ENCODE measurements at regions not wholly inside any gene's neighbourhood (a gene's known extent, or its start where the extent isn't known, plus 50 kb on each side); places are given as distances from the start of the nearest gene placed in this dataset.

DNA sequence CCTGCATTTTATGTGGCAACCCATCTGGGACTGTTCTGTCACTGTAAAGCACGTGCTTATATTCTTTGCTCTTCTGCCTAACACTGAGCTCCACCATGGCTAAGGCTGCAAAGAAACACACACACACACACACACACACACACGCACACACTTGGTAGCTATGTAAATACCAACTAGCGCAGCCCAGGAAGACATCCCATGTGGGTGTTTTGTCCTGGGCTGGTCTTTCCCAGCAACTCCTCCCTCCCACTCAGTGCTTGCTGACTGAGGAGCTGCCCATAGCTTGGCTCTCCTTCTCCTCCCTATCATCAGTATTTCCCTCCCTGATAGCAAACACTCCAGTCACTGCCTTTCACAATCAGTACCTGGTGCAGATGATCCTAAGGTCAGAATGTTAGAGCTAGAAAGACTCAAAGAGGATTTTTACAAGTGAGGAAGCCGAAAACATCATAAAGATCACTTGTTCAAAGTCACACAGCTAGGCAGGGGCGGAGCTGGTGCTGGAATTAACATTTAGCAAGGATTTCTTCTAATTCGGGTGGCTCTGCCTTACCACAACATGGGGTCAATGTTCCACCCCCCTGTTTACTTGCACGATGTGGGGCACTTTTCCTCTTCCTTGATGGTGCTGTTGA, 377.1 kb upstream of the TBL1XR1 start:
- Mint-ChIP-seq H3K27me3 (no peaks in the 10 kb centered on the region), H3K9me3 (no peaks in the 10 kb centered on the region), H3K36me3 (ENCODE audit: low read depth) (no peaks in the 10 kb centered on the region), H3K4me3 (no peak overlapping the region), H3K27ac (no peak overlapping the region), H3K4me1 (peaks cover 3% of the 10 kb centered on the region)
- DNase-seq, result no peak
- no peak for ATAC-seq

DNA sequence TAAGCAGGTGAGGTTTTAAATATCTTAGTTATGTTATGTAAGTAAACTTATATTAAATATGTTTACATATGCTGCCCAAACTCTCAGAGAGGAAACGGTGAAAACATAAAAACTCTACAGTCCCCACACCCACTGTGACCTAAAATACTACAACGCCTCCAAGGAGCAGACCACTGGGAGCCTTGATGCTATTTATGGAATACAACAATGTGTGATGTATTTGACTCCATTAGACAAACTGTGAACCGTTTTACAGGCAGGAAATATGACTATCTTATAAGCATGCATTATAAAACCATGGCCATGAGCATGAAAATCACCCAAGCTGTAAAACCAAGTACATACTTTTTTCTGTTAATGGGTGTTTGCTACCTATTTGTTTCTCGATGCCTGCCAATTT, 379.5 kb upstream of the TBL1XR1 start:
- Mint-ChIP-seq H3K4me1 (no peaks in the 10 kb centered on the region), H3K36me3 (ENCODE audit: low read depth) (no peaks in the 10 kb centered on the region), H3K27me3 (no peaks in the 10 kb centered on the region), H3K9me3 (no peaks in the 10 kb centered on the region), H3K27ac (no peak overlapping the region), H3K4me3 (no peak overlapping the region)
- ATAC-seq (no peak), DNase-seq (no peak)

DNA sequence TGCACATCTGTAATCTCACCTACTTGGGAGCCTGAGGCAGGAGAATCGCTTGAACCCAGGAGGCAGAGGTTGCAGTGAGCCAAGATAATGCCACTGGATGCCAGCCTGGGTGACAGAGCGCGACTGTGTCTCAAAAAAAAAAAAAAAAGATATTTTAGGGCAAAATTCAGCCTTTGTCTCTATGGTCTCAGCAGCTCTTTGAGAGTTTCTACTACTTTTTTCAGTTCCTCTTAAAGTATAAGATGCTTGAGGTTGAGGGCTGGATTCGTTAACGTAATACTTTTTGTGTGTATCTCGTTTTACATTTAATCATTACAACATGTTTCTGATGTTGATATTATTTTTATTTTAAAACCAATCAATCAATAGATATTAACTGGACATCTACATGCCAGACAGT, 381.2 kb upstream of the TBL1XR1 start:
- ATAC-seq (no peak), DNase-seq (no peak)
- H3K36me3 Mint-ChIP-seq (ENCODE audit: low read depth), result no peaks in the 10 kb centered on the region
- no peak overlapping the region for H3K4me3 Mint-ChIP-seq
- H3K4me1 Mint-ChIP-seq, result no peaks in the 10 kb centered on the region
- H3K27me3 Mint-ChIP-seq, result no peaks in the 10 kb centered on the region
- no peak overlapping the region for H3K27ac Mint-ChIP-seq
- H3K9me3 Mint-ChIP-seq, result no peaks in the 10 kb centered on the region

DNA sequence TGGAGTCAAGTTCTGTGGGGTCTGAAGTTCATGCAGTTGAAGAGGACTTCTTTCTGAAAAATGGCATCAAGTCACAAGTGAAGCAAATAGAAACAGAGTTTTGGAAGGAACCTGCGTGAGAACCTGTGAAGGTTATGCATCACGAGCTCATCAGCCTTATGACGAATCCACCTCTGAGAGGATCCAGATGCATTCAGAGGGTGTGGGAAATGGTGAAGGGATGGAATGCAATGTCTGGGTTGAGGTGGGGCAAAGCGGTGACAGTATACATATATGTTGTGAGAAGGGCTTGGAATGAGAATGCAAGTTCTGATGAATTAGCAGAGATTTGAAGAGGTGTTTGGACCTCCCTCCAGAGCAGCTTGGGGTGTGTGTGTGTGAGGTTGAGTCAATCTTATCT, 382.1 kb upstream of the TBL1XR1 start:
- DNase-seq (no peak), ATAC-seq (no peak)
- H3K36me3 Mint-ChIP-seq (ENCODE audit: low read depth), result no peaks in the 10 kb centered on the region
- no peaks in the 10 kb centered on the region for H3K4me1 Mint-ChIP-seq
- no peaks in the 10 kb centered on the region for H3K9me3 Mint-ChIP-seq
- H3K27me3 Mint-ChIP-seq, result no peaks in the 10 kb centered on the region
- H3K4me3 Mint-ChIP-seq, result no peak overlapping the region
- H3K27ac Mint-ChIP-seq, result no peak overlapping the region

DNA sequence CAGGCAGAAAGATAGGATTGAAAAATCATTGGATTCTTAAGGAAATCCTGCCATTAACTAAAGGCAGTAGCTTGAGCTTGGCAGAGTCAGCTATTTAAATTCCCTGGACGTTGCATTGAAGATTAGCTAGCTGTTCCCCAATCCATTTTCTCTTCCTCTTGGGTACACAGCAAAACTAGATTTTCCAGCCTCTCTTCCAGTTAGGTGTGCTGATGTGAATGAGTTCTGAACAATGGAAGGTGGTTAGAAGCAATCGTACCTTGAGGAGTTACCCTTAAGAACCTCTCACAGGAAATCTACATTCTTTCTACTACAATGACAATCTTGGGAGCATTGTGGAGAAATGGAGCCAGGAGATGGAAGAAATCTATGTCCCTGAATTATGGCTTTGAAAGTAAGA, 383.2 kb upstream of the TBL1XR1 start:
- Mint-ChIP-seq H3K9me3 (no peaks in the 10 kb centered on the region), H3K4me1 (no peaks in the 10 kb centered on the region), H3K27me3 (no peaks in the 10 kb centered on the region), H3K27ac (no peak overlapping the region), H3K4me3 (no peak overlapping the region), H3K36me3 (ENCODE audit: low read depth) (no peaks in the 10 kb centered on the region)
- DNase-seq (no peak), ATAC-seq (no peak)

DNA sequence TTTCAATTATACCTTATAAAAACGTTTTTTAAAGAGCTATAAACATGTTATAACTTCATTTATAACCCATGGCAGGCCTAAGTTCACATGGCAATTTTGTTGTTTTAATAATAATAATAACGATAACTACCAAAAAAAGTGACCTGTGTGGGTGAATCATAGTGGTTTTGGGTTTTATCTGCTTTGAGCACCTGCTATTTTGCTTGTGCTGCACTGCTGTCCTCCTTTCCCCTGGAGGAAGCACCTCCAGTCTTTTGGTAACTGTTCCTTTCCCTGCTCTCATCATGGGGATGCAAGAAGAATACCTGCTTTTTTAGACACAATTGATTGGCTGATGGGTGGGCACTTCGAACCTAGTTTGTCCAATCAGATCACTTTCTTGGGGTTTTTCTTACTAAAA, 388.0 kb upstream of the TBL1XR1 start:
- ATAC-seq (no peak), DNase-seq (no peak)
- H3K27me3 Mint-ChIP-seq, result no peaks in the 10 kb centered on the region
- H3K4me3 Mint-ChIP-seq, result no peak overlapping the region
- H3K27ac Mint-ChIP-seq, result no peak overlapping the region
- H3K36me3 Mint-ChIP-seq (ENCODE audit: low read depth), result no peaks in the 10 kb centered on the region
- no peaks in the 10 kb centered on the region for H3K9me3 Mint-ChIP-seq
- H3K4me1 Mint-ChIP-seq, result peaks cover 10% of the 10 kb centered on the region

GRCh38 chr3:177589041-177589650, 391.9 kb upstream of the TBL1XR1 start:
- no peak for ATAC-seq
- no peak for DNase-seq
- peaks cover 36% of the 10 kb centered on the region for H3K4me1 Mint-ChIP-seq

DNA sequence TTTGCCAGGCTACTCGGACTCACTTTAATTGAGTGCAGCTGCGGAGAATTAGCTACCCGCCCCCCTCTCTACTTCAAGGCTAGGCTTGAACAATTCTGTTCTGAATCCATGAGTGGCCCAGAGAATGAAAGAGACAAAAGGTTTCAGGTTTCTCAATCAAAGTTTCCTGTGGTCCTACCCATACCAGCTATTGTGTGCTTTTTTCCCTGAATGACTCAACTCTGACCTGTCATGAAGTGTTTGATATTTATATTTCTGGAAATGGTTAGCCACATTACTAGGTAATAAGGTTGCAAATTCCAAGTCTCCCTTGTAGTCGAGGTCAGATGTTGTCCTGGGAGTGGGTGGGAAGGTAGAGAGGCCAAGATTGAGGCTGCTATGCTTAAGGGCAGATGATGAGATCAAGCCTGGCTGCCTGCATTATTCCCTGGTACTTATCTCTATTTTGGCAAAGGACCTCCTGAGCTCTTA, 392.7 kb upstream of the TBL1XR1 start:
- peaks cover 38% of the 10 kb centered on the region for H3K4me1 Mint-ChIP-seq
- H3K27ac Mint-ChIP-seq, result peak overlapping the region; percentile 76
- no peaks in the 10 kb centered on the region for H3K36me3 Mint-ChIP-seq (ENCODE audit: low read depth)
- peak; percentile 95 for ATAC-seq
- H3K9me3 Mint-ChIP-seq, result no peaks in the 10 kb centered on the region
- H3K4me3 Mint-ChIP-seq, result no peak overlapping the region
- peak; percentile 15 for DNase-seq
- no peaks in the 10 kb centered on the region for H3K27me3 Mint-ChIP-seq

More at GRCh38 chr3:177589041-177589650, 391.9 kb upstream of the TBL1XR1 start:
- Mint-ChIP-seq H3K9me3 (no peaks in the 10 kb centered on the region), H3K27me3 (no peaks in the 10 kb centered on the region), H3K27ac (no peak overlapping the region), H3K36me3 (ENCODE audit: low read depth) (no peaks in the 10 kb centered on the region), H3K4me3 (no peak overlapping the region)

- Mint-ChIP-seq H3K4me1 (peaks cover 43% of the 10 kb centered on the region), H3K27me3 (no peaks in the 10 kb centered on the region), H3K9me3 (no peaks in the 10 kb centered on the region), H3K27ac (peak overlapping the region; percentile 75), H3K4me3 (no peak overlapping the region), H3K36me3 (ENCODE audit: low read depth) (no peaks in the 10 kb centered on the region)
- ATAC-seq (no peak), DNase-seq (no peak)
Observed at GRCh38 chr3:177590826-177591225, 393.5 kb upstream of the TBL1XR1 start.

GRCh38 chr3:177591379-177591778, 394.1 kb upstream of the TBL1XR1 start:
- no peak overlapping the region for H3K4me3 Mint-ChIP-seq
- no peaks in the 10 kb centered on the region for H3K9me3 Mint-ChIP-seq
- peaks cover 49% of the 10 kb centered on the region for H3K4me1 Mint-ChIP-seq
- H3K36me3 Mint-ChIP-seq (ENCODE audit: low read depth), result no peaks in the 10 kb centered on the region
- H3K27me3 Mint-ChIP-seq, result no peaks in the 10 kb centered on the region
- H3K27ac Mint-ChIP-seq, result no peak overlapping the region
- ATAC-seq, result no peak
- no peak for DNase-seq

GRCh38 chr3:177594096-177594495, 396.8 kb upstream of the TBL1XR1 start:
- DNase-seq, result no peak
- ATAC-seq, result no peak
- Mint-ChIP-seq H3K4me1 (peaks cover 76% of the 10 kb centered on the region), H3K36me3 (ENCODE audit: low read depth) (no peaks in the 10 kb centered on the region), H3K9me3 (no peaks in the 10 kb centered on the region), H3K27ac (no peak overlapping the region), H3K27me3 (no peaks in the 10 kb centered on the region), H3K4me3 (no peak overlapping the region)

DNA sequence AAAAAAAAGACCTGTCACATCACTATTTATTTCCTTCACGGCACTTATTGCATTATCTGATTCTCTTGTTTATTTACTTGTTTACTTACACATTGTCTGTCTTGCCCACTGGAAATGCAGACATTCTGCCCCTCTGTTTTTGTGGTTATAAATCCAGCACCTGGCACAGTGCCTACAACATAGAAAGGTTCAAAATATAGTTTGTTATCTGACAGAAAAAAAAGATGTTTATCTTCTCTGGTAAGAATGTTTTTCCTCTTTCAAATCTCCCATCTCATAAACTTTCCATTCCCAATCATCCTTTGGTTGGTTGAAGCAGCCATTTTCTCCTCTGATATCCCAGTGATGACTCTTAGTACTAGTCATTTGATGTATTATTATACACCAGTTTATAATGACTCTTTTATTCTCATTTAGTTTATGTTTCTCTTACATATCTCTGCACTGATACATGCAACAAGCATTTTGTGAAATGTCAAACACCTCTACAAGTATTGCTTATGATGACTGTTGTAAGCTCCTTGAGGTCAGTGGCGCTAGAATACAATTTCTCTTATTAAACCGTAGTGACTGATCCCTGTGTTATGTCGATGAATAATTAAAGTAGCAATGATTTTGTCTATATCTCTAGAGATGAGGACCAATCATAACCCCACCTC, 398.4 kb upstream of the TBL1XR1 start:
- no peaks in the 10 kb centered on the region for H3K27me3 Mint-ChIP-seq
- DNase-seq (no peak), ATAC-seq (no peak)
- no peaks in the 10 kb centered on the region for H3K9me3 Mint-ChIP-seq
- H3K36me3 Mint-ChIP-seq (ENCODE audit: low read depth), result no peaks in the 10 kb centered on the region
- no peak overlapping the region for H3K27ac Mint-ChIP-seq
- no peak overlapping the region for H3K4me3 Mint-ChIP-seq
- peaks cover 79% of the 10 kb centered on the region for H3K4me1 Mint-ChIP-seq

DNA sequence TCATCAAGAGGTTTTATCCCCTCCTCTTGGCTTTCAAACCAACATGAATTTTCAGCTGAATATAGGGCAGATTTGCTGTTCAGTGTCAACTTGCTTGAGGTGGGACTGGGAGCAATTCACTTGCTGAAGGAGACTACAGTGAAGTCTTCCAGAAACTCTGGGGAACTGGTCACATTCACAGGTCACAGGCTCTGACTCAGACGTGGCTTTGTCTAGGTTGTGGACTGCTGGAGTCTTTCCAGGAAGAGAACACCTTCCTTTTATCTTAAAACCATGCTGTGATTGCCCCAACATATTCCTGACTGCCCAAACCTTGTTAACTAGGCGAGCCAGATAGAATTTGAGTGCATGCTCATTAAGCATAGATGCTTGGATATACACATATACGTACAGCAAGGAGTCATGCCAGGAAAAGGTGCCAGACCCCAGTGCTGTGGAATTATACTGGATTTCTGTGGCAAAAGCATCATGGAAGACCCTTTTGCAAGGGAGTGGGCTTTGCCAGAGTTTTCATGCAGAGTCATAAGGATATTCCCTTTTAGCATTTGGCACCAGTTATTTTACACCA, 399.1 kb upstream of the TBL1XR1 start:
- Mint-ChIP-seq H3K9me3 (no peaks in the 10 kb centered on the region), H3K4me1 (peaks cover 79% of the 10 kb centered on the region), H3K27me3 (no peaks in the 10 kb centered on the region), H3K27ac (peak overlapping the region; percentile 37), H3K36me3 (ENCODE audit: low read depth) (no peaks in the 10 kb centered on the region), H3K4me3 (no peak overlapping the region)
- DNase-seq, result no peak
- ATAC-seq, result peak; percentile 35

DNA sequence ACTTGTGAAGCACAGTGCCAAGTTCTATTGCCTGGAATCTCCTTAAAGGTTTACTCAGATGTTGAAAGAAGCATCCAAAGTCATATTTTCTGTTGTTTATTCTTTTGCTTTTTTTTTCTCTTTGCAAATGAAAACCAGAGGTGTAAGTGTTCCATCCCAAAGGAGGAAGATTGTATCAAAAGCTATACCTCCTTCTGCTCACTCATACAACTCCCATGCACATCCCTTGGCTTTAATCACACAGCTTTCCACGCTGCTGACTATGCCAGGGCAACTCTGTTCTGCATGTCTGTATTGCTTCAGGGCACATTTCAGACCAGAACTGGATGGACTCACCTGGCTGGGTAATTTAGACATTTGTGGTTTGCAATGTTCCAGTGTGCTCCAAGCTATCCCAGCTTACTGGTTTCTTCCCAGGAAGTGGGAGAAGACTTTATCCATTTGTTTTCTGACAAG, 399.6 kb upstream of the TBL1XR1 start:
- H3K4me1 Mint-ChIP-seq, result peaks cover 74% of the 10 kb centered on the region
- no peaks in the 10 kb centered on the region for H3K36me3 Mint-ChIP-seq (ENCODE audit: low read depth)
- no peaks in the 10 kb centered on the region for H3K27me3 Mint-ChIP-seq
- no peaks in the 10 kb centered on the region for H3K9me3 Mint-ChIP-seq
- no peak overlapping the region for H3K4me3 Mint-ChIP-seq
- ATAC-seq (no peak), DNase-seq (no peak)
- no peak overlapping the region for H3K27ac Mint-ChIP-seq

All from activated naive CD8-positive, alpha-beta T cell treated with anti-CD3 and anti-CD28 coated beads, Interleukin-2, amount 50 U/mL, for 24 hours (primary cell).